ENCODE measurements at regions not wholly inside any gene's neighbourhood (a gene's known extent, or its start where the extent isn't known, plus 50 kb on each side); places are given as distances from the start of the nearest gene placed in this dataset.
"Not testable (repeated sequence)": the region's sequence is repeated elsewhere in the genome, so short reads cannot be mapped to it uniquely, and the experiment has no call there.

GRCh38 chr4:167912535-167912934 lies 179.8 kb upstream of the ANXA10 start:
- TF ChIP-seq RARB (CRISPR knock-in tag; IDR thresholded peaks at IDR 0.05): not testable (repeated sequence)
- TF ChIP-seq, protein P1, sequence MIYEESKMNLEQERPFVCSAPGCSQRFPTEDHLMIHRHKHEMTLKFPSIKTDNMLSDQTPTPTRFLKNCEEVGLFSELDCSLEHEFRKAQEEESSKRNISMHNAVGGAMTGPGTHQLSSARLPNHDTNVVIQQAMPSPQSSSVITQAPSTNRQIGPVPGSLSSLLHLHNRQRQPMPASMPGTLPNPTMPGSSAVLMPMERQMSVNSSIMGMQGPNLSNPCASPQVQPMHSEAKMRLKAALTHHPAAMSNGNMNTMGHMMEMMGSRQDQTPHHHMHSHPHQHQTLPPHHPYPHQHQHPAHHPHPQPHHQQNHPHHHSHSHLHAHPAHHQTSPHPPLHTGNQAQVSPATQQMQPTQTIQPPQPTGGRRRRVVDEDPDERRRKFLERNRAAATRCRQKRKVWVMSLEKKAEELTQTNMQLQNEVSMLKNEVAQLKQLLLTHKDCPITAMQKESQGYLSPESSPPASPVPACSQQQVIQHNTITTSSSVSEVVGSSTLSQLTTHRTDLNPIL (CRISPR knock-in tag; IDR thresholded peaks at IDR 0.05; ENCODE audit: low read depth): not testable (repeated sequence)

Measured in SK-N-SH treated with all-trans-retinoic acid at 6 μM for 48 hours (cell line).